SK-N-SH (cell line): ENCODE measurements at regions not wholly inside any gene's neighbourhood (a gene's known extent, or its start where the extent isn't known, plus 50 kb on each side); places are given as distances from the start of the nearest gene placed in this dataset.

Experiments
- CTCF ChIP-seq: fragments of 200-600 bp; sonication (generic); IDR thresholded peaks from 2 replicates; pipeline ENCODE4 v1.6.1; 2017; ENCODE audit warnings: antibody characterized with exemption, mild to moderate bottlenecking, moderate library complexity
- EP300 ChIP-seq, 2 experiments: IDR thresholded peaks; 2 replicates each; pipeline versions ENCODE4 v1.4.0 to v1.6.1; 2012; ENCODE audit warnings: borderline replicate concordance in 1 of 2, low read depth in 1 of 2, low read length in 1 of 2
- JUND ChIP-seq: IDR thresholded peaks from 2 replicates; pipeline ENCODE4 v1.4.0; 2012
- MAX ChIP-seq: IDR thresholded peaks from 2 replicates; pipeline ENCODE4 v1.4.0; 2012; ENCODE audit warnings: low read depth
- MEF2A ChIP-seq: IDR thresholded peaks from 2 replicates; pipeline ENCODE4 v1.4.0; 2012; ENCODE audit warnings: low read depth, borderline replicate concordance
- NRF1 ChIP-seq: IDR thresholded peaks from 2 replicates; pipeline ENCODE4 v1.6.1; 2012; ENCODE audit warnings: low read depth, mild to moderate bottlenecking, low read length
- POLR2AphosphoS5 ChIP-seq: IDR thresholded peaks from 2 replicates; pipeline ENCODE4 v1.6.1; 2012; ENCODE audit warnings: low read depth, low read length
- RAD21 ChIP-seq: IDR thresholded peaks from 2 replicates; pipeline ENCODE4 v1.6.1; 2012; ENCODE audit warnings: mild to moderate bottlenecking, low read length
- TCF12 ChIP-seq: IDR thresholded peaks from 2 replicates; pipeline ENCODE4 v1.4.0; 2012

GRCh38 chrX:45771114-45771513, 570.4 kb upstream of the DIPK2B start:
- TF ChIP-seq EP300 (IDR thresholded peaks at IDR 0.05; ENCODE audit: borderline replicate concordance in 1 of 2, low read depth in 1 of 2, low read length in 1 of 2) (peak; percentile 21 to 84; a peak in 2 of 4 replicates), CTCF (no peak), TCF12 (peak; percentile 86), NRF1 (no peak), JUND (peak; percentile 97), MAX (peak; percentile 93), RAD21 (no peak), MEF2A (peak; percentile 49; the same call in 1 of the 2 replicates), POLR2AphosphoS5 (peak; percentile 99)
